C4-2B (cell line): ENCODE measurements at regions not wholly inside any gene's neighbourhood (a gene's known extent, or its start where the extent isn't known, plus 50 kb on each side); places are given as distances from the start of the nearest gene placed in this dataset.

ENCODE experiments used
- H3K27ac ChIP-seq: fragments of 450-650 bp; 2 replicates; pipeline ENCODE4 v1.5.1; 2017
- CTCF ChIP-seq: fragments of 450-650 bp; conservative IDR thresholded peaks from 2 replicates; pipeline ENCODE4 v1.5.1; 2017; ENCODE audit warnings: mild to moderate bottlenecking
- ZFX ChIP-seq: fragments of 450-650 bp; IDR thresholded peaks from 2 replicates; pipeline ENCODE4 v1.6.1; 2017

GRCh38 chr5:89071101-89071940 is 188.3 kb upstream of the MEF2C start:
- TF ChIP-seq ZFX (no peak), CTCF (no peak)
- no peak overlapping the region for H3K27ac ChIP-seq

- no peak overlapping the region for H3K27ac ChIP-seq
- TF ChIP-seq ZFX: no peak
- no peak for TF ChIP-seq CTCF
Observed at GRCh38 chr5:89069591-89069990, 186.6 kb upstream of the MEF2C start.

- no peak overlapping the region for H3K27ac ChIP-seq
- TF ChIP-seq CTCF (no peak), ZFX (no peak)
Observed at GRCh38 chr5:89067362-89067761, 184.4 kb upstream of the MEF2C start.

- TF ChIP-seq CTCF: no peak
- TF ChIP-seq ZFX: no peak
- no peak overlapping the region for H3K27ac ChIP-seq
Observed at GRCh38 chr5:89065919-89066318, 182.9 kb upstream of the MEF2C start.

GRCh38 chr5:89064736-89065135 is 181.8 kb upstream of the MEF2C start:
- no peak overlapping the region for H3K27ac ChIP-seq

GRCh38 chr5:89064054-89064453 is 181.1 kb upstream of the MEF2C start:
- TF ChIP-seq ZFX (no peak), CTCF (no peak)
- no peak overlapping the region for H3K27ac ChIP-seq

More at GRCh38 chr5:89064736-89065135, 181.8 kb upstream of the MEF2C start:
- no peak for TF ChIP-seq ZFX
- TF ChIP-seq CTCF: no peak

- H3K27ac ChIP-seq: no peak overlapping the region
- no peak for TF ChIP-seq CTCF
Observed at GRCh38 chr5:89060768-89061167, 177.8 kb upstream of the MEF2C start.
